HG03354 (cell line): ENCODE measurements at regions not wholly inside any gene's neighbourhood (a gene's known extent, or its start where the extent isn't known, plus 50 kb on each side); places are given as distances from the start of the nearest gene placed in this dataset.
A peak's percentile ranks its signal among the peaks of the same experiment; 100 is the strongest.

Experiments
- ATAC-seq: cut with Tn5 transposase; IDR thresholded peaks from one replicate; pipeline ENCODE4 v1.9.1; 2021; ENCODE audit warnings: mild to moderate bottlenecking; ENCODE audit not compliant: unreplicated experiment, poor library complexity, severe bottlenecking

- ATAC-seq: no peak
These were observed 174.8 kb upstream of the MBNL1 start for GRCh38 chr3:152093901-152094300.

GRCh38 chr3:152094406-152094805 is 174.3 kb upstream of the MBNL1 start:
- no peak for ATAC-seq

GRCh38 chr3:152095472-152095871 is 173.3 kb upstream of the MBNL1 start:
- no peak for ATAC-seq

- ATAC-seq: no peak
These were observed 172.3 kb upstream of the MBNL1 start for GRCh38 chr3:152096280-152096906.

GRCh38 chr3:152097120-152097519 is 171.6 kb upstream of the MBNL1 start:
- no peak for ATAC-seq

GRCh38 chr3:152097770-152098169 is 171.0 kb upstream of the MBNL1 start:
- no peak for ATAC-seq

GRCh38 chr3:152100491-152101132 is 168.1 kb upstream of the MBNL1 start:
- peak; percentile 100 for ATAC-seq

- no peak for ATAC-seq
These were observed 166.3 kb upstream of the MBNL1 start for GRCh38 chr3:152102410-152102809.

GRCh38 chr3:152103257-152103656 is 165.5 kb upstream of the MBNL1 start:
- ATAC-seq: no peak

GRCh38 chr3:152104847-152105415 is 163.8 kb upstream of the MBNL1 start:
- no peak for ATAC-seq

- no peak for ATAC-seq
These were observed 163.3 kb upstream of the MBNL1 start for GRCh38 chr3:152105446-152105845.

GRCh38 chr3:152109038-152109437 is 159.7 kb upstream of the MBNL1 start:
- ATAC-seq: no peak

GRCh38 chr3:152113413-152113812 is 155.3 kb upstream of the MBNL1 start:
- no peak for ATAC-seq

GRCh38 chr3:152113992-152114651 is 154.6 kb upstream of the MBNL1 start:
- no peak for ATAC-seq

GRCh38 chr3:152120601-152121269 is 148.0 kb upstream of the MBNL1 start:
- ATAC-seq: no peak

GRCh38 chr3:152121270-152121636 is 147.5 kb upstream of the MBNL1 start:
- ATAC-seq: no peak

GRCh38 chr3:152122851-152123250 is 145.9 kb upstream of the MBNL1 start:
- no peak for ATAC-seq

- ATAC-seq: no peak
These were observed 145.3 kb upstream of the MBNL1 start for GRCh38 chr3:152123457-152123856.

GRCh38 chr3:152126260-152126659 is 142.5 kb upstream of the MBNL1 start:
- no peak for ATAC-seq

GRCh38 chr3:152127058-152127457 is 141.7 kb upstream of the MBNL1 start:
- peak; percentile 99 for ATAC-seq
